ENCODE measurements at regions not wholly inside any gene's neighbourhood (a gene's known extent, or its start where the extent isn't known, plus 50 kb on each side); places are given as distances from the start of the nearest gene placed in this dataset.
"Not testable (repeated sequence)": the region's sequence is repeated elsewhere in the genome, so short reads cannot be mapped to it uniquely, and the experiment has no call there.

- DNase-seq = no peak
Observed at GRCh38 chr1:47688461-47689296, 250.8 kb downstream of the FOXD2 start.

GRCh38 chr1:47689894-47690293, 252.1 kb downstream of the FOXD2 start:
- DNase-seq = no peak

GRCh38 chr1:47690341-47691250, 252.8 kb downstream of the FOXD2 start:
- no peak for DNase-seq

GRCh38 chr1:47691293-47691692, 253.4 kb downstream of the FOXD2 start:
- DNase-seq = not testable (repeated sequence)

GRCh38 chr1:47692196-47692595, 254.4 kb downstream of the FOXD2 start:
- DNase-seq = no peak

GRCh38 chr1:47693115-47693514, 255.3 kb downstream of the FOXD2 start:
- no peak for DNase-seq

- DNase-seq = no peak
Observed at GRCh38 chr1:47694011-47694890, 256.4 kb downstream of the FOXD2 start.

- DNase-seq = no peak
Observed at GRCh38 chr1:47696404-47696736, 258.5 kb downstream of the FOXD2 start.

GRCh38 chr1:47696737-47697441, 259.0 kb downstream of the FOXD2 start:
- DNase-seq = no peak

- no peak for DNase-seq
Observed at GRCh38 chr1:47697616-47698335, 259.9 kb downstream of the FOXD2 start.

- no peak for DNase-seq
Observed at GRCh38 chr1:47699492-47700235, 261.8 kb downstream of the FOXD2 start.

GRCh38 chr1:47701283-47701682, 263.4 kb downstream of the FOXD2 start:
- DNase-seq = no peak

GRCh38 chr1:47701741-47702515, 264.1 kb downstream of the FOXD2 start:
- no peak for DNase-seq

GRCh38 chr1:47703156-47703825, 265.4 kb downstream of the FOXD2 start:
- no peak for DNase-seq

- DNase-seq = peak; percentile 8
Observed at GRCh38 chr1:47703981-47704596, 266.2 kb downstream of the FOXD2 start.

- no peak for DNase-seq
Observed at GRCh38 chr1:47705517-47706130, 267.8 kb downstream of the FOXD2 start.

- no peak for DNase-seq
Observed at GRCh38 chr1:47707503-47707902, 269.7 kb downstream of the FOXD2 start.

- no peak for DNase-seq
Observed at GRCh38 chr1:47708019-47708535, 270.2 kb downstream of the FOXD2 start.
